HEK293T (cell line): ENCODE measurements at regions not wholly inside any gene's neighbourhood (a gene's known extent, or its start where the extent isn't known, plus 50 kb on each side); places are given as distances from the start of the nearest gene placed in this dataset.

Experiments used
- FOXA1 ChIP-seq: fragments of 450-650 bp; IDR thresholded peaks from 2 replicates; pipeline ENCODE4 v1.6.1; 2016; ENCODE audit warnings: mild to moderate bottlenecking
- FOXM1 ChIP-seq: fragments of 450-650 bp; IDR thresholded peaks from 2 replicates; pipeline ENCODE4 v1.6.1; 2017; ENCODE audit warnings: mild to moderate bottlenecking, borderline replicate concordance
- SP1 ChIP-seq: fragments of 450-650 bp; IDR thresholded peaks from 2 replicates; pipeline ENCODE4 v1.6.1; 2017

- TF ChIP-seq SP1 = no peak
- no peak for TF ChIP-seq FOXA1
- TF ChIP-seq FOXM1 = no peak
Observed at GRCh38 chr9:26313108-26313507, 579.5 kb downstream of the CAAP1 start.
